IMR-90 (cell line): ENCODE measurements at regions not wholly inside any gene's neighbourhood (a gene's known extent, or its start where the extent isn't known, plus 50 kb on each side); places are given as distances from the start of the nearest gene placed in this dataset.

Experiments
- CTCF ChIP-seq: conservative IDR thresholded peaks from 2 replicates; pipeline ENCODE4 v1.5.1; 2012; ENCODE audit warnings: mild to moderate bottlenecking, low read depth, low read length, improper control_type of control experiment
- MAFK ChIP-seq: IDR thresholded peaks from 2 replicates; pipeline ENCODE4 v1.6.1; 2012; ENCODE audit warnings: low read depth, low read length, improper control_type of control experiment
- MAZ ChIP-seq: IDR thresholded peaks from 2 replicates; pipeline ENCODE4 v1.6.1; 2012; ENCODE audit warnings: low read depth, mild to moderate bottlenecking, low read length, improper control_type of control experiment, moderate library complexity, borderline replicate concordance
- NFE2L2 ChIP-seq: fragments of 150-350 bp; IDR thresholded peaks from 2 replicates; pipeline ENCODE4 v1.6.1; 2016; ENCODE audit warnings: low read depth, mild to moderate bottlenecking, low read length
- POLR2A ChIP-seq: IDR thresholded peaks from 2 replicates; pipeline ENCODE4 v1.6.1; 2012; ENCODE audit warnings: mild to moderate bottlenecking, low read depth, low read length
- RAD21 ChIP-seq: IDR thresholded peaks from 2 replicates; pipeline ENCODE4 v1.6.1; 2012; ENCODE audit warnings: low read length, improper control_type of control experiment
- RFX5 ChIP-seq: IDR thresholded peaks from 2 replicates; pipeline ENCODE4 v1.8.0; 2012; ENCODE audit warnings: low read depth, mild to moderate bottlenecking, low read length, moderate library complexity
- SMC3 ChIP-seq: fragments of 150-350 bp; IDR thresholded peaks from 2 replicates; pipeline ENCODE4 v1.6.1; 2016; ENCODE audit warnings: low read depth, mild to moderate bottlenecking, antibody characterized with exemption, low read length, moderate library complexity
- USF2 ChIP-seq: fragments of 150-350 bp; IDR thresholded peaks from 2 replicates; pipeline ENCODE4 v1.6.1; 2017; ENCODE audit warnings: mild to moderate bottlenecking, antibody characterized with exemption, low read length, low read depth

- TF ChIP-seq CTCF (no peak), POLR2A (no peak), MAZ (no peak), NFE2L2 (no peak), RFX5 (no peak), MAFK (no peak), SMC3 (no peak), RAD21 (no peak), USF2 (no peak)
These were observed 82.1 kb downstream of the MRPL14 start for GRCh38 chr6:44044940-44045671.
